SK-N-DZ (cell line): ENCODE measurements at regions not wholly inside any gene's neighbourhood (a gene's known extent, or its start where the extent isn't known, plus 50 kb on each side); places are given as distances from the start of the nearest gene placed in this dataset.
"Not testable (repeated sequence)": the region's sequence is repeated elsewhere in the genome, so short reads cannot be mapped to it uniquely, and the experiment has no call there.

Experiments used
- DNase-seq: peaks from one replicate; pipeline ENCODE4 v3.0.0-alpha.2; 2015; ENCODE audit warnings: low spot score

DNA sequence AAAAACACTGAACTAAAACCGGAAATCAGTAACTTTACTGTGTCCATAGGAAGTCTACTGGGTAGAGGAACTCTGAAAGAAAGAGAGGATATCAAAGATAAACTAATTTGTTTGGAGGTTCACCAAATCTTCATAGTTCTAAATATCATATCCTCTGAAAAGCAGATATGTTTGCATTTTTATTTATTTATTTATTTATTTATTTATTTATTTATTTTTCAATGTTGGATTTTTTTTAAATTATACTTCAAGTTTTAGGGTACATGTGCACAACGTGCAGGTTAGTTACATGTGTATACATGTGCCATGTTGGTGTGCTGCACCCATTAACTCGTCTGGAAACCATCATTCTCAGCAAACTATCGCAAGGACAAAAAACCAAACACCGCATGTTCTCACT lies 813.7 kb downstream of the EPHA4 start:
- not testable (repeated sequence) for DNase-seq

GRCh38 chr2:220764171-220764570 lies 807.9 kb downstream of the EPHA4 start:
- DNase-seq, result no peak

- DNase-seq, result no peak
Measured at GRCh38 chr2:220767591-220768255, 804.4 kb downstream of the EPHA4 start.

GRCh38 chr2:220775856-220776488 lies 796.1 kb downstream of the EPHA4 start:
- DNase-seq, result no peak

DNA sequence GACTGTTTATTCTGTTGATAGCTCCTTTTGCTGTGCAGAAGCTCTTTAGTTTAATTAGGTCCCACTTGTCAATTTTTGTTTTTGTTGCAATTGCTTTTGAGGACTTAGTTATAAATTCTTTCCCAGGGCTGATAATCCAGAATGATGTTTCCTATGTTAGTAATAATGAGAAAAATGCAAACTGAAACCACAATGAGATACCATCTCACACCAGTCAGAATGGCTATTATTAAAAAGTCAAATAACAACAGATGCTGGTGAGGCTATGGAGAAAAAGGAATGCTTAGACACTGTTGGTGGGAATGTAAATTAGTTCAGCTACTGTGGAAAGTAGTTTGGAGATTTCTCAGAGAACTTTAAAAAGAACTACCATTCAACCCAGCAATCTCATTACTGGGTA lies 793.0 kb downstream of the EPHA4 start:
- not testable (repeated sequence) for DNase-seq

GRCh38 chr2:220779511-220779910 lies 792.6 kb downstream of the EPHA4 start:
- DNase-seq, result no peak

- DNase-seq, result no peak
Measured at GRCh38 chr2:220779931-220780330, 792.2 kb downstream of the EPHA4 start.

GRCh38 chr2:220781622-220782241 lies 790.4 kb downstream of the EPHA4 start:
- no peak for DNase-seq

GRCh38 chr2:220782609-220783113 lies 789.4 kb downstream of the EPHA4 start:
- DNase-seq, result no peak

DNA sequence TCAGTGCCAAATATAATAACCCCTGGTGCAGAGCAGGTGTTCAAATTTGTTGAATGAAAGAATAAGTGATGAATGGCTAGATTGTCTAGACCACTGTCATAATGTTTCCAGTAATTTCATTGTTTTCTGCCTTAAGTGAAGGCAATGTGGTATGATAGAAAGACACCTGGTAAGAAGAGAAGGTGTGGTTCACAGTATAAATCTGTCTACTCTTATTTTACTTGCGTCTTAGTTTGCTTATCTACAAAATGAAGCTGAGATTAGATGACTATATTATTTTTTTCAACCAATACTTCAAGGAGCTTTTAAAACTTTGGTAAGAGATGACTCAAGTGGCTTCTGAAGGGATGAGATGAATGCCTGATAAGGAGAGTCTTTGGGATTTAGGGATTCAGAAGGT lies 788.4 kb downstream of the EPHA4 start:
- no peak for DNase-seq

- no peak for DNase-seq
Measured at GRCh38 chr2:220785178-220785577, 786.9 kb downstream of the EPHA4 start.

DNA sequence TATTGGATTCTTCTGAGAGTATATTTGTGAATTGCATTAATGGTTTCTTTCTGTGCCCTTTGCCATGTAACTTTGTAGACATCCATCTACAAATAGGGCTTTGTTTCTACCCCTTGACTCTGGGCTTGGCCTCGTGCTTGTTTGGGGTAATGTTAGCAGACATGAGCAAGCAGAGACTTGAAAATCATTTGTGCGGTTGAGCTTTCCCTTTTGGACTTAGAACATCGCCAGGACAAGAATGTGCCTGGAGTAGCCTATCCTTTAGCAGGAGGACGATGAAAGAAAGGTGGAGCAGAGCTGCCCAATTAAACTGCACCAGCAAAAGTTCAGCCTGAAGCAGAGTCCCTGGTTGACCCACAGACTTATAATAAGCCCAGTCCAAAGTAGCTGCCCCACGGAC lies 785.9 kb downstream of the EPHA4 start:
- DNase-seq, result no peak

DNA sequence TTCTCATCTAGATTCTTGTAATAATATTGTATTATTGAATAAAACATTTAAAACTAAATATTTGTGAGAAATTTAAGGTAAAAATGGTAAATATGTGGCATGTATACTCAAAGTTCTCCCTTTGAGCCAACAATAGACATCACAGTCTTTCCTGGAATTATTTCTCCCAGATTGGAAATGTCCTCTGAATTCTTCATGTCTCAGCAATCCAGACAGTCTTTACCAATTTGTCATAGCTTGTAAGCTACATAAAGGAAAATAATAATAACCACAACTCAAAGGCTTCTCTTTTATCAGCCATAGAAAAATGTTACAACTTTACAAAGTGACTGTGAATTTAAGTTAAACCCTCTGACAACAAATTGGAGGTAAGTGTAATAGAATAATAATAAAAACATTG lies 784.9 kb downstream of the EPHA4 start:
- DNase-seq, result no peak

- no peak for DNase-seq
Measured at GRCh38 chr2:220789961-220790360, 782.1 kb downstream of the EPHA4 start.

DNA sequence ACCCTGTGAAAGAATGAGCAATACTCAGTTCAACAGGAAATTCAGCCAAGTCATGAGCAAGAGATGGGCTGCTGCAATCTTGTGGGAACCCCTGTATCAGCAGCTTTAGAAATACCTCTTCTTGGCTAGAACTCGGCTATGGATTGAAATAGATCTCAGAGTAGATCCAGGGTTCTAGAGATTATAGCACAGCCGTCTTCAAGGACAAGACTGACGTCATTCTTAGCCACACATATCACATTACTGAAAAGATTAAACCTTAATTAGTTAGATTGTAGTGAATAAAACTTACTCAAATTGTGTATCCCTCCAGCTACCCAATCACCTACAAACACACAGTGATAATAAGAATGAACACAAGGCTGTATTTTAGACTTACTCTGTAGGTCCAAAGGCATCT lies 776.4 kb downstream of the EPHA4 start:
- DNase-seq, result no peak

DNA sequence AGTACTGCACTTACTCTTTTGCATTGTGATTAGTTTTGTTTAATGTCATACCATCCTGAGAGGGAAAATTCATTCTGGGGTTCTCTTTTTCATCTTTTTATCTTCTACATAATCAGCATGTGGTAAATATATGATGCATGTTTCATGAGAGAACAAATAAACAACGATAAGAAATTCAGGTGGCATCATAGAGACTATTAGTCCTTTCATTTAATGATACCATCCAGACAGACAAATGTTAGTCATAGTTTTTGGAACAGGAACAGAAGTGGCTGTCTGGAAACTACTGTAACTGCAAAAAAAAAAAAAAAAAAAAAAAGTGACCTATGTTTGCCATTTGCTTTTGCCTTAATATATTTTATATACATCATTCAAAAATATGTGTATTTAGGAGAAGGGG lies 761.0 kb downstream of the EPHA4 start:
- no peak for DNase-seq

DNA sequence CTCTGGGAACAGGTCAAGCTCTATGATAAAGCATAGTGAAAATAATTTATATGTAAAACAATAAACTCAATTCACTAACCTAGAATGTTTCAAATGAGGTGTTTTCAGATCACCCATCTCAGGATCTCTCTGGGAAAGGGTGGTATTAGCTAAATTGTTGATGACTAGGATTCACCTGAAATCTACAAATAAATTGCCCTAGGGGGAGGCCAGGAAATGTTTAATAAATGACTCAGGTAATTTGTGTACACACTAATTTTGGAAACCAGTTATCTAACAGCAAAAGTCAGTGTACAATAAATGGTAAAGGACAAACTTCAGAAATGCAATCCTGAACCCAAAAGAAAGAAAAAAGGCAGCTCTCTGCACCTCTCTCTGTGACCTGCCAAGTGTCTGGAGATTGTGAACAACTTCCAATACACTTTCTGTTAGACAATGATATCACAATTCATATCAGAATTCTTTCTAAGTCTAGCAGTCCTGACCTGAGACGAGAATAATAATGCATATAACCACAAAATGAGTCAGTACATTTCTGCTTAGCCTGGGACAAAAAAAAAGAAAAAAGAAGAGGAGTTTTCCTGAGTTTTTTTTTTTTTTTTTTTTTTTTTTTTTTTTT lies 760.0 kb downstream of the EPHA4 start:
- no peak for DNase-seq

DNA sequence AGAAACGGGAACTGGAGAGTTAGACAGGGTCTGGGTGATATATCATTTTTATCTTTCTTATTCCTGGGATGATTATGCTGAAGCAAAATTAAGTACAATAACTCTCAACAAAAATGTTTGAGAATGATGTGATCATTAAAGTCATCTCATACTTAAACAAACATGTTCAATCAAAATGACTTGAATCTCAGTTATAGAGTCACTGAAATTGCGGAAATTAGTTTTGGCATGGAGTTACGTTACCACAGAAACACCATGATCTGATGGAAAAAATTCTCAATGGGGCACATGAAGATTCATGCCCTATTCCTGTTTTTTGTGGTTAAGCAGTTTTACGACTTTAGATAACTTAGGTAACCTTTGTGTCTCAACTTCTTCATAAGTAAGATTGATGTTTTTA lies 757.7 kb downstream of the EPHA4 start:
- DNase-seq, result no peak

DNA sequence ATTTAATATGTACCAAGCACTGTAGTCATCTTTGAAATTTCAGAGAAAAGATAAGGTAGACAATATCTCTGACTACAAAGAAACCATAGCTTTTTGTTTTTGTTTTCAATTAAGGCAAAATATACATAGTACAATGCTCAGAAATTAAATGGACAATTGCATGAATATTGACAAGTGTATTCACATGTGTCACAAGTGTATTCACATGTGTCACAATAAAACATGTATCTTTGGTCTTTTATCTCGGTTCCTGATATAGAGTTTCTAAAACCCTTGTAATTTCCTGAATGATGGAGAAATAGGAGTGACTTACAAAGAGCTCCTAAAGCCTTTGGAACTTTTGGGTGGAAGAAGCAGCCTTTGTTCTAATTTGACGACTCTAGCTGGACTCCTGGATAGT lies 756.4 kb downstream of the EPHA4 start:
- no peak for DNase-seq

DNA sequence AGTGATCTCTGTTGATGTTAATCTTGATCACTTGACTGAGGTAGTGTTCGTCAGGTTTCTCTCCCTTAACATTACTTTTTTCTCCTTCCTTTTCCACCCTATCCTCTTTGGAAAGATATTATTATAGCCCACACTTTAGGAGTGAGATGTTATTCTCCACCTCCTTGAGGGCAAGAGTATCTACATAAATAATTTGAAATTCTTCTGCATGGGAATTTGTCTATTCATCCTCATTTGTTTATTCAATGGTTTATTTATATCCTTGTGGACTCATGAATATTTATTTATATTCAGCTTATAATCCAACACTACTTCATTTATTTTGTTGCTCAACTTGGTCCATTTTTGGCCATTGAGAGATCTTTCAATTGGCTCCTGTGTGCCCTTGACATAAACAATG lies 750.4 kb downstream of the EPHA4 start:
- no peak for DNase-seq

DNA sequence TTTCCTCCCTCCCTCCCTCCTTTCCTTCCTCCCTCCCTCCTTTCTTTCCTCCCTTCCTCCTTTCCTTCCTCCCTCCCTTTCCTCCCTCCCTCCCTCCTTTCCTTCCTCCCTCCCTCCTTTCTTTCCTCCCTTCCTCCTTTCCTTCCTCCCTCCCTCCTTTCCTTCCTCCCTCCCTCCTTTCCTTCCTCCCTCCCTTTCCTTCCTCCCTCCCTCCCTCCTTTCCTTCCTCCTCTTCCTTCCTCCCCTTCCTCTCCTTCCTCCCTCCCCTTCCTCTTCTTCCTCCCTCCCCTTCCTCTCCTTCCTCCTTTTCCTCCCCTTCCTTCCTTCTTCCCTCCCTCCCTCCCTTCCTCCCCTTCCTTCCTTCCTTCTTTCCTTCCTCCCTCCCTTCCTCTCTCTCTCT lies 748.5 kb downstream of the EPHA4 start:
- DNase-seq, result not testable (repeated sequence)

- DNase-seq, result no peak
Measured at GRCh38 chr2:220833446-220833845, 738.7 kb downstream of the EPHA4 start.

DNA sequence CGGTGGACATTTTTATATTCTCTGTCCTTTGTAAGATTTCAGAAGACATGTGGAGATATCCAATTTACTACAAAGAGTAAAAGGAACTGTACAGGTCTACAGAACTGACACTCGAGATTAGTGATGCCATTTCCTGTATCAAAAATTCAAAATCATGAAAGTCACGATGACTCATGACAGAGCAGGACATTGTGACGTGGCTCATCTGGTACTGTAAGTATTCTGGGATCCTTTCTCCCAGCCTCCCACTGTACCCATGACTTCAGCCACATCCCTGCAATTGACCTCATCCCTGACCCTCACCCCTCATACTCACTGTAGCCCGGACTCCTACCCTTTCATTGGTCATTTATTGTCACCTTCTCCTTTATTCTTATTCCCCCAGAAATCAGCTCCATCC lies 736.5 kb downstream of the EPHA4 start:
- no peak for DNase-seq
